Stimulated activated CD4-positive, alpha-beta T cell treated with anti-CD3 and anti-CD28 coated beads, Interleukin-1b, Interleukin-23, amount 100 ng/mL, for 48 hours (primary cell): ENCODE measurements at regions not wholly inside any gene's neighbourhood (a gene's known extent, or its start where the extent isn't known, plus 50 kb on each side); places are given as distances from the start of the nearest gene placed in this dataset.

ENCODE experiments used
- DNase-seq: peaks from one replicate; pipeline ENCODE4 v3.0.0-alpha.2; 2020

- no peak for DNase-seq
Observed at GRCh38 chr4:32000846-32001488, 1280.8 kb downstream of the PCDH7 start.

- no peak for DNase-seq
Observed at GRCh38 chr4:32002037-32002747, 1282.0 kb downstream of the PCDH7 start.

- no peak for DNase-seq
Observed at GRCh38 chr4:32003548-32003947, 1283.4 kb downstream of the PCDH7 start.

GRCh38 chr4:32010221-32010620 is 1290.1 kb downstream of the PCDH7 start:
- DNase-seq = no peak

GRCh38 chr4:32022071-32022470 is 1301.9 kb downstream of the PCDH7 start:
- DNase-seq = no peak

GRCh38 chr4:32025851-32026459 is 1305.8 kb downstream of the PCDH7 start:
- DNase-seq = no peak

GRCh38 chr4:32030406-32030805 is 1310.2 kb downstream of the PCDH7 start:
- no peak for DNase-seq

GRCh38 chr4:32031026-32031425 is 1310.9 kb downstream of the PCDH7 start:
- no peak for DNase-seq

GRCh38 chr4:32032136-32032672 is 1312.0 kb downstream of the PCDH7 start:
- no peak for DNase-seq

- DNase-seq = no peak
Observed at GRCh38 chr4:32037399-32037798, 1317.2 kb downstream of the PCDH7 start.

- no peak for DNase-seq
Observed at GRCh38 chr4:32042486-32043247, 1322.5 kb downstream of the PCDH7 start.

- DNase-seq = no peak
Observed at GRCh38 chr4:32043248-32043633, 1323.1 kb downstream of the PCDH7 start.

- no peak for DNase-seq
Observed at GRCh38 chr4:32061916-32062315, 1341.7 kb downstream of the PCDH7 start.

GRCh38 chr4:32073542-32073941 is 1353.4 kb downstream of the PCDH7 start:
- no peak for DNase-seq

- no peak for DNase-seq
Observed at GRCh38 chr4:32087211-32087610, 1367.0 kb downstream of the PCDH7 start.

GRCh38 chr4:32094987-32095386 is 1374.8 kb downstream of the PCDH7 start:
- no peak for DNase-seq

- no peak for DNase-seq
Observed at GRCh38 chr4:32102896-32103295, 1382.7 kb downstream of the PCDH7 start.

GRCh38 chr4:32106767-32107166 is 1386.6 kb downstream of the PCDH7 start:
- DNase-seq = no peak

- DNase-seq = no peak
Observed at GRCh38 chr4:32112891-32113290, 1392.7 kb downstream of the PCDH7 start.

GRCh38 chr4:32117693-32118092 is 1397.5 kb downstream of the PCDH7 start:
- DNase-seq = no peak

GRCh38 chr4:32119907-32120306 is 1399.7 kb downstream of the PCDH7 start:
- no peak for DNase-seq

- DNase-seq = no peak
Observed at GRCh38 chr4:32128549-32128948, 1408.4 kb downstream of the PCDH7 start.

- no peak for DNase-seq
Observed at GRCh38 chr4:32129967-32130366, 1409.8 kb downstream of the PCDH7 start.
